ENCODE measurements at regions not wholly inside any gene's neighbourhood (a gene's known extent, or its start where the extent isn't known, plus 50 kb on each side); places are given as distances from the start of the nearest gene placed in this dataset.

DNA sequence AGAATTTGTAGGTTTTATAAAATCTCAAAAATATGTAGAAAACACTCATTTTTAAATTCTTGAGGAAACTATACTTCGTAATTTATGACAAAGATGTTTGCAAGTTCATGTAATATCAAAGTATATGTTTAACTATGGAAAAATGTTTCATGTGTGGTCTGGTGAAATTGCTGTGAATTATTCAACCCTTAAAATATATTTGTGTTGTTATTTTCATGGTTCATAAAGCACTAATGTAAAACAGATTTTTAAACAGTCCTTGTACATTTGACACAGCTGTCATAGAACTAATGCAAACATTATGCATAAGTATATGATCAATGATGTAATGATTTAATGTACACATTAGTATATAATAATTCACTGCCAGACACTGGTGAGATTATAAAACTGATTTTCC lies 83.1 kb upstream of the ARSJ start:
- 83 to 91% (median 85%) methylated on average over 1 of the region's 1 CpG for WGBS, 3 donors
- H3K27me3 ChIP-seq, result no peaks in the 10 kb centered on the region
- H3K9me3 ChIP-seq, result no peaks in the 10 kb centered on the region
- DNase-seq, result no peak
- H3K4me1 ChIP-seq (ENCODE audit: insufficient read depth), result no peaks in the 10 kb centered on the region
- no peak for TF ChIP-seq POLR2A (IDR thresholded peaks at IDR 0.05)
- TF ChIP-seq, protein P1, sequence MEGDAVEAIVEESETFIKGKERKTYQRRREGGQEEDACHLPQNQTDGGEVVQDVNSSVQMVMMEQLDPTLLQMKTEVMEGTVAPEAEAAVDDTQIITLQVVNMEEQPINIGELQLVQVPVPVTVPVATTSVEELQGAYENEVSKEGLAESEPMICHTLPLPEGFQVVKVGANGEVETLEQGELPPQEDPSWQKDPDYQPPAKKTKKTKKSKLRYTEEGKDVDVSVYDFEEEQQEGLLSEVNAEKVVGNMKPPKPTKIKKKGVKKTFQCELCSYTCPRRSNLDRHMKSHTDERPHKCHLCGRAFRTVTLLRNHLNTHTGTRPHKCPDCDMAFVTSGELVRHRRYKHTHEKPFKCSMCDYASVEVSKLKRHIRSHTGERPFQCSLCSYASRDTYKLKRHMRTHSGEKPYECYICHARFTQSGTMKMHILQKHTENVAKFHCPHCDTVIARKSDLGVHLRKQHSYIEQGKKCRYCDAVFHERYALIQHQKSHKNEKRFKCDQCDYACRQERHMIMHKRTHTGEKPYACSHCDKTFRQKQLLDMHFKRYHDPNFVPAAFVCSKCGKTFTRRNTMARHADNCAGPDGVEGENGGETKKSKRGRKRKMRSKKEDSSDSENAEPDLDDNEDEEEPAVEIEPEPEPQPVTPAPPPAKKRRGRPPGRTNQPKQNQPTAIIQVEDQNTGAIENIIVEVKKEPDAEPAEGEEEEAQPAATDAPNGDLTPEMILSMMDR (IDR thresholded peaks at IDR 0.05), result no peak
- no peak for TF ChIP-seq EP300 (IDR thresholded peaks at IDR 0.05)
- H3K36me3 ChIP-seq, result no peaks in the 10 kb centered on the region
- intact Hi-C loops (cut with DNase I), result no loop called here
- H3K27ac ChIP-seq, result no peak overlapping the region
- no peak overlapping the region for H3K4me3 ChIP-seq

DNA sequence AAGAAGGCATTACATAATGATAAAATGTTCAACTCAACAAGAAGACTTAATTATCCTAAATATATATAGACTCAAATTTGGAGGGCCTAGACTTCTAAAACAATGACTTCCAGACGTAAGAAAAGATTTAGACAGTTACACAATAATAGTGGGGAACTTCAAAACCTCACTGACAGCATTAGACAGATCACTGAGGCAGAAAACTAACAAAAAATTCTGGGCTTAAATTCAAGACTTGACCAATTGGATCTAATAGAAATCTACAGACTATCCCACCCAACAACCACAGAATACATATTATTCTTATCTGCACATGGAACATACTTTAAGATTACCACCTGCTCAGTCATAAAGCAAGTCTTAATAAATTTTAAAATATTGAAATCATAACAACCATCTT lies 93.3 kb upstream of the ARSJ start:
- no peak overlapping the region for H3K27ac ChIP-seq
- H3K4me3 ChIP-seq, result no peak overlapping the region
- no peak for DNase-seq
- H3K27me3 ChIP-seq, result no peaks in the 10 kb centered on the region
- no peaks in the 10 kb centered on the region for H3K4me1 ChIP-seq (ENCODE audit: insufficient read depth)
- H3K36me3 ChIP-seq, result no peaks in the 10 kb centered on the region
- TF ChIP-seq EP300 (IDR thresholded peaks at IDR 0.05) (no peak), POLR2A (IDR thresholded peaks at IDR 0.05) (no peak)
- TF ChIP-seq, protein P1 (IDR thresholded peaks at IDR 0.05), result no peak
- 63 to 73% (median 65%) methylated on average over 1 of the region's 1 CpG for WGBS, 3 donors
- intact Hi-C loops (cut with DNase I), result no loop called here
- H3K9me3 ChIP-seq, result no peaks in the 10 kb centered on the region

DNA sequence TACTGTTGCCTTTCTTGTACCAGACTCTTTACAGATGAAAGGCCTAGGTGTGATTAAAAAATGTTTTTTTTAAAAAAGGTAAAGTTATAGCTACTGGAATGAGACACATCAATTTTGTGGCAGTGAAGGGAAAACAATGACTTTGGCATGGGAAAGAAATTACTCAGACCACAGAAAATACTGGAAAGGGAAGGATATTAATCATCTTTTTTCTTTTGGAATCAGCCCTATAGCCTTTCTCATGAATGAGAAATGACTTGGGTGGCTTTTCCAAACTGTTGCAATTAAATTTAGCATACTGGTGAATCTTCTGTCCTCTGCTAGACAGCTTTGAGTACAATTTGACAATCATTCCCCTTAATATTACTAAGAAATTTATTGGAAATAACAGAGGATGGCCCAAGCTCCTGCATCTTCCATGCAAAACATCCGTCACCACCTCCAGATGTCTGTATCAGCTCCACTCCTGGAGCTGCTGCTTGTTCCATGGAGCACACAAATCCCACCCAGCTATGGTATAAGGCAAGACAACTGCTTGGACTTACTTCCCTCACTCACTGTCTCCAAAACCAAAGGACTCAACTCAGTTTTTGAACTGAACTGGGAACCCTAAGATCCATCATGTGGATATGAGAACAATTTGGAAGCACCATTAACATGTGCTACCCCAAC lies 97.6 kb upstream of the ARSJ start:
- Histone ChIP-seq H3K27me3 (no peaks in the 10 kb centered on the region), H3K36me3 (no peaks in the 10 kb centered on the region), H3K27ac (no peak overlapping the region), H3K9me3 (no peaks in the 10 kb centered on the region), H3K4me3 (no peak overlapping the region), H3K4me1 (ENCODE audit: insufficient read depth) (no peaks in the 10 kb centered on the region)
- 95 to 97% (median 97%) methylated on average over 1 of the region's 1 CpG for WGBS, 3 donors
- TF ChIP-seq, protein P1 (IDR thresholded peaks at IDR 0.05), result no peak
- DNase-seq, result no peak
- intact Hi-C loops (cut with DNase I), result no loop called here

DNA sequence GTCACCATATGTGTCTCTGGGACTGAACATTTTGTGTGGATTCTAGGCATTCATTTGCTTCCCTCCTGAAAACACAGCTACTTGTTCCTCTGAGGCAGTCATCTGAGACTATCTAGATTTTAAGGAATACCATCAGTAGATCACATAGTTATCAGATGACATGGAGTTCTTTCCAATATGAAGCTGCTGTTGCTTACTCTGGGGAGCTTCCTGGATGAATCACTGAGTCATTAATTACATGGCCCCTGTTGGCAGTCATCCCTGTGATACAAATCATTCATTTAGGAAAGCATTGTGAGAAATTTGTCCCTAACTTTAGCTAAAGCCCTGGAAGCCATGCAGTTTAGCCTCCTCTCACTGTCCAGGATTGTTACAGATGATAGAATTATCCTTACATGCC lies 98.2 kb upstream of the ARSJ start:
- Histone ChIP-seq H3K27me3 (no peaks in the 10 kb centered on the region), H3K36me3 (no peaks in the 10 kb centered on the region), H3K4me3 (no peak overlapping the region), H3K4me1 (ENCODE audit: insufficient read depth) (no peaks in the 10 kb centered on the region), H3K9me3 (no peaks in the 10 kb centered on the region), H3K27ac (no peak overlapping the region)
- intact Hi-C loops (cut with DNase I), result no loop called here
- TF ChIP-seq POLR2A (IDR thresholded peaks at IDR 0.05), result no peak
- no peak for TF ChIP-seq EP300 (IDR thresholded peaks at IDR 0.05)
- TF ChIP-seq, protein P1 (IDR thresholded peaks at IDR 0.05), result no peak
- DNase-seq, result no peak

Data from ovary (tissue), 7 donors.